ENCODE measurements at regions not wholly inside any gene's neighbourhood (a gene's known extent, or its start where the extent isn't known, plus 50 kb on each side); places are given as distances from the start of the nearest gene placed in this dataset.

DNA sequence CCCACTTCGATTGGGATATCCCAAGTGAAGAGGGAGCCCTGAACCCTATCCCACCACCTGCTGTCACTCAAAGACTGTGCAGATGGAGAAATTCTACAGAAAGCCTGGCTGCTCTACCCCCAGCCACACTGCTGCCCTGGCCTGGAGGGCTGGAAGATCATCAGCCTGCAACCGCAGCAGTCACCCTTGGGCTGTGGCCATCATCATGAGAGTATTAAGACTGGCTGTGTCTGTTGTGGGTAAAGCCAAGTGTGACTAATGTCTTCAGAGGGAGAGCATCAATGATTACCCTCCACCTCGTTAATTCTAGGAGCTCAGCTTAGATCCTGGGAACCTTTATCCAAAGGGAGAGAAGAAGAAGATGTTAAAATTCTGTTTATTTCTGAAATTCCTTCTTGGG is 221.5 kb downstream of the TFCP2L1 start:
- TF ChIP-seq, protein P1, sequence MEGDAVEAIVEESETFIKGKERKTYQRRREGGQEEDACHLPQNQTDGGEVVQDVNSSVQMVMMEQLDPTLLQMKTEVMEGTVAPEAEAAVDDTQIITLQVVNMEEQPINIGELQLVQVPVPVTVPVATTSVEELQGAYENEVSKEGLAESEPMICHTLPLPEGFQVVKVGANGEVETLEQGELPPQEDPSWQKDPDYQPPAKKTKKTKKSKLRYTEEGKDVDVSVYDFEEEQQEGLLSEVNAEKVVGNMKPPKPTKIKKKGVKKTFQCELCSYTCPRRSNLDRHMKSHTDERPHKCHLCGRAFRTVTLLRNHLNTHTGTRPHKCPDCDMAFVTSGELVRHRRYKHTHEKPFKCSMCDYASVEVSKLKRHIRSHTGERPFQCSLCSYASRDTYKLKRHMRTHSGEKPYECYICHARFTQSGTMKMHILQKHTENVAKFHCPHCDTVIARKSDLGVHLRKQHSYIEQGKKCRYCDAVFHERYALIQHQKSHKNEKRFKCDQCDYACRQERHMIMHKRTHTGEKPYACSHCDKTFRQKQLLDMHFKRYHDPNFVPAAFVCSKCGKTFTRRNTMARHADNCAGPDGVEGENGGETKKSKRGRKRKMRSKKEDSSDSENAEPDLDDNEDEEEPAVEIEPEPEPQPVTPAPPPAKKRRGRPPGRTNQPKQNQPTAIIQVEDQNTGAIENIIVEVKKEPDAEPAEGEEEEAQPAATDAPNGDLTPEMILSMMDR (IDR thresholded peaks at IDR 0.05): no peak
- TF ChIP-seq POLR2A (IDR thresholded peaks at IDR 0.05) (no peak), EP300 (IDR thresholded peaks at IDR 0.05; ENCODE audit: low read depth) (no peak)
